Astrocyte (in vitro differentiated cells and primary cell): ENCODE measurements at regions not wholly inside any gene's neighbourhood (a gene's known extent, or its start where the extent isn't known, plus 50 kb on each side); places are given as distances from the start of the nearest gene placed in this dataset.

Source experiments
- DNase-seq: peaks from one replicate; pipeline ENCODE4 v3.0.0-alpha.2; 2010; ENCODE audit warnings: low read depth
- FAIRE-seq: peaks from 2 replicates; lab custom pipeline; 2011; peaks lifted over from hg19 to GRCh38; lab: Jason Lieb, UNC
- H2AFZ ChIP-seq: 2 replicates; pipeline ENCODE4 v1.6.0; 2012; ENCODE audit warnings: low read depth, low read length, inconsistent platforms
- H3K27ac ChIP-seq: 2 replicates; pipeline ENCODE4 v1.5.1; 2011; ENCODE audit warnings: low read depth, low read length, inconsistent platforms
- H3K27me3 ChIP-seq: 2 replicates; pipeline ENCODE4 v1.6.0; 2011; ENCODE audit warnings: low read length, inconsistent platforms; ENCODE audit not compliant: insufficient read depth
- H3K36me3 ChIP-seq: 2 replicates; pipeline ENCODE4 v1.5.1; 2011; ENCODE audit warnings: low read length, inconsistent platforms; ENCODE audit not compliant: insufficient read depth
- H3K4me1 ChIP-seq: 2 replicates; pipeline ENCODE4 v1.5.1; 2011; ENCODE audit warnings: low read length, inconsistent platforms; ENCODE audit not compliant: insufficient read depth
- H3K4me2 ChIP-seq: 2 replicates; pipeline ENCODE4 v1.6.0; 2012; ENCODE audit warnings: low read length, inconsistent platforms
- H3K4me3 ChIP-seq: 2 replicates; pipeline ENCODE4 v1.5.1; 2011; ENCODE audit warnings: low read depth, mild to moderate bottlenecking, low read length, inconsistent platforms; ENCODE audit not compliant: insufficient read depth
- H3K79me2 ChIP-seq: 2 replicates; pipeline ENCODE4 v1.6.0; 2012; ENCODE audit warnings: mild to moderate bottlenecking, low read length, inconsistent platforms; ENCODE audit not compliant: insufficient read depth
- H3K9ac ChIP-seq: 2 replicates; pipeline ENCODE4 v1.6.0; 2012; ENCODE audit warnings: mild to moderate bottlenecking, low read length, inconsistent platforms
- H3K9me3 ChIP-seq: 2 replicates; pipeline ENCODE4 v1.5.1; 2012; ENCODE audit warnings: low read depth, mild to moderate bottlenecking, low read length, inconsistent platforms; ENCODE audit not compliant: insufficient read depth
- H4K20me1 ChIP-seq: 2 replicates; pipeline ENCODE4 v1.6.0; 2012; ENCODE audit warnings: low read length, inconsistent platforms; ENCODE audit not compliant: insufficient read depth
- H3K27ac Mint-ChIP-seq: one replicate; pipeline ENCODE4 v1.8.0; 2021; ENCODE audit warnings: mild to moderate bottlenecking, mixed read lengths; ENCODE audit not compliant: unreplicated experiment
- H3K27me3 Mint-ChIP-seq: one replicate; pipeline ENCODE4 v1.8.0; 2021; ENCODE audit warnings: low read depth, mixed read lengths; ENCODE audit not compliant: unreplicated experiment
- H3K36me3 Mint-ChIP-seq: one replicate; pipeline ENCODE4 v1.8.0; 2021; ENCODE audit warnings: low read depth, mixed read lengths; ENCODE audit not compliant: unreplicated experiment
- H3K4me1 Mint-ChIP-seq: one replicate; pipeline ENCODE4 v1.8.0; 2021; ENCODE audit warnings: low read depth, mixed read lengths; ENCODE audit not compliant: unreplicated experiment
- H3K4me3 Mint-ChIP-seq: one replicate; pipeline ENCODE4 v1.8.0; 2021; ENCODE audit warnings: mild to moderate bottlenecking, moderate library complexity, mixed read lengths; ENCODE audit not compliant: unreplicated experiment
- H3K9me3 Mint-ChIP-seq: one replicate; pipeline ENCODE4 v1.8.0; 2021; ENCODE audit warnings: mild to moderate bottlenecking, mixed read lengths; ENCODE audit not compliant: unreplicated experiment
- CTCF ChIP-seq: IDR thresholded peaks from 2 replicates; pipeline ENCODE4 v1.5.1; 2011; ENCODE audit warnings: low read depth, mild to moderate bottlenecking, inconsistent platforms, low read length, moderate library complexity; ENCODE audit not compliant: insufficient read depth
- EZH2 ChIP-seq: IDR thresholded peaks from 2 replicates; pipeline ENCODE4 v1.6.1; 2012; ENCODE audit warnings: mild to moderate bottlenecking, low read length, inconsistent platforms; ENCODE audit not compliant: insufficient read depth

- H3K36me3 Mint-ChIP-seq: no peaks in the 10 kb centered on the region
- Histone ChIP-seq H3K27ac (peak overlapping the region; percentile 35), H3K27me3 (no peaks in the 10 kb centered on the region), H3K79me2 (no peaks in the 10 kb centered on the region), H3K36me3 (no peaks in the 10 kb centered on the region), H4K20me1 (no peaks in the 10 kb centered on the region), H2AFZ (no peak overlapping the region), H3K9me3 (no peaks in the 10 kb centered on the region), H3K4me3 (no peak overlapping the region), H3K9ac (no peak overlapping the region), H3K4me2 (no peak overlapping the region), H3K4me1 (peaks cover 9% of the 10 kb centered on the region)
- FAIRE-seq (no peak), DNase-seq (peak; percentile 95)
- no peaks in the 10 kb centered on the region for H3K9me3 Mint-ChIP-seq
- H3K27me3 Mint-ChIP-seq: no peaks in the 10 kb centered on the region
- H3K27ac Mint-ChIP-seq: peak overlapping the region; percentile 82
- TF ChIP-seq EZH2 (no peak), CTCF (no peak)
- H3K4me3 Mint-ChIP-seq: no peak overlapping the region
- H3K4me1 Mint-ChIP-seq: peaks cover 6% of the 10 kb centered on the region
Observed at GRCh38 chr5:116766470-116766947, 191.9 kb upstream of the SEMA6A start.

- FAIRE-seq (no peak), DNase-seq (peak; percentile 3)
- Histone ChIP-seq H3K4me3 (no peak overlapping the region), H3K4me1 (peaks cover 9% of the 10 kb centered on the region), H3K4me2 (peak overlapping the region; percentile 7), H3K27me3 (no peaks in the 10 kb centered on the region), H3K9me3 (no peaks in the 10 kb centered on the region), H3K36me3 (no peaks in the 10 kb centered on the region), H2AFZ (no peak overlapping the region), H3K79me2 (no peaks in the 10 kb centered on the region), H3K27ac (no peak overlapping the region), H3K9ac (no peak overlapping the region), H4K20me1 (no peaks in the 10 kb centered on the region)
- Mint-ChIP-seq H3K4me1 (peaks cover 6% of the 10 kb centered on the region), H3K27ac (no peak overlapping the region), H3K27me3 (no peaks in the 10 kb centered on the region), H3K4me3 (no peak overlapping the region), H3K9me3 (no peaks in the 10 kb centered on the region), H3K36me3 (no peaks in the 10 kb centered on the region)
- TF ChIP-seq EZH2: no peak
Observed at GRCh38 chr5:116765441-116765840, 190.8 kb upstream of the SEMA6A start.

- no peak overlapping the region for H2AFZ ChIP-seq
Observed at GRCh38 chr5:116764941-116765340, 190.3 kb upstream of the SEMA6A start.

More at GRCh38 chr5:116764941-116765340, 190.3 kb upstream of the SEMA6A start:
- Histone ChIP-seq H3K36me3 (no peaks in the 10 kb centered on the region), H3K9me3 (no peaks in the 10 kb centered on the region), H3K4me3 (no peak overlapping the region), H4K20me1 (no peaks in the 10 kb centered on the region), H3K27me3 (no peaks in the 10 kb centered on the region), H3K4me1 (peaks cover 9% of the 10 kb centered on the region), H3K9ac (no peak overlapping the region), H3K79me2 (no peaks in the 10 kb centered on the region), H3K27ac (no peak overlapping the region), H3K4me2 (no peak overlapping the region)
- Mint-ChIP-seq H3K27me3 (no peaks in the 10 kb centered on the region), H3K4me1 (peaks cover 8% of the 10 kb centered on the region), H3K4me3 (no peak overlapping the region), H3K27ac (no peak overlapping the region), H3K36me3 (no peaks in the 10 kb centered on the region), H3K9me3 (no peaks in the 10 kb centered on the region)
- TF ChIP-seq EZH2 (no peak), CTCF (no peak)
- DNase-seq (no peak), FAIRE-seq (no peak)
